GM18508 (cell line): ENCODE measurements at regions not wholly inside any gene's neighbourhood (a gene's known extent, or its start where the extent isn't known, plus 50 kb on each side); places are given as distances from the start of the nearest gene placed in this dataset.
"Not testable (repeated sequence)": the region's sequence is repeated elsewhere in the genome, so short reads cannot be mapped to it uniquely, and the experiment has no call there.

Experiments used
- ATAC-seq: cut with Tn5 transposase; IDR thresholded peaks from one replicate; pipeline ENCODE4 v1.9.1; 2021; ENCODE audit warnings: moderate number of reproducible peaks; ENCODE audit not compliant: insufficient read depth, unreplicated experiment

DNA sequence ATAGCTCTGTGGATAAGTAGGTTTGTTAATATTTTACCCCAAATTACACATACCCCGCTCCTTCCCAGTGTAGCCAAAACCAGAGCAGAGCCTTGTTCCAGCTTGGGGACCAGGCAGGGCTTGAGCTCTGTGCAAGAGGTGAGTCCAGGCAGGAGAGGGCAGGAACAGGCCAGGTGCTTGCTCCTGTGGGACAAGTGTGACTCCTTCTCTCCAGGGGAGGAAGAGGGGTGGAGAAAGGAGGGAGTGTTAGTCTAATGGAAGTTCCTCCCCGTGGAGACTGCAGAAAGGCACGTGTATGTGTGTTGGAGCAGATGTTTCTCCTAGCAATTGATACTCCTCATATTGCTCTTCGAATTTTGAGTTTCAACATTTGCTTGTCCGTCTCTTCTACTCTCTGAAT is 201.0 kb downstream of the FGF9 start:
- no peak for ATAC-seq

DNA sequence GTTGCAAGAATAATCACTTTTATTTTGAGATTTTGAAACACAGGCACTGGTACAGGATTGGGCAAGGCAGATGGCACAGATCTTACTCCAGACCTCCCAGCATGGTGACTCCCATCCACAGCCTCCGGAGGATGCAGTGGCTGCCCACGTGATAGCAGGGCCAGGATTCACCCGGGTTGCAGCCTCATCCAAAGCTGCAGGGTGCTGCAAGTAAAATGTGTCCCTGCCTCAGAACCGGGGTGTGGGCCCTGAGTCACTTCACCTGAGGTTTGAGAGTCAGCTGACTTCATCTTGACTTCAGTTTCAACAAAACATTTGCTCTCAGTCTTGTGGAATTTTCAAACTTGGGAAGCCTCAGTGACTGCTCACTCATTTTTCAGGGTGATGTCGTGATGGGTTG is 201.9 kb downstream of the FGF9 start:
- ATAC-seq = no peak

DNA sequence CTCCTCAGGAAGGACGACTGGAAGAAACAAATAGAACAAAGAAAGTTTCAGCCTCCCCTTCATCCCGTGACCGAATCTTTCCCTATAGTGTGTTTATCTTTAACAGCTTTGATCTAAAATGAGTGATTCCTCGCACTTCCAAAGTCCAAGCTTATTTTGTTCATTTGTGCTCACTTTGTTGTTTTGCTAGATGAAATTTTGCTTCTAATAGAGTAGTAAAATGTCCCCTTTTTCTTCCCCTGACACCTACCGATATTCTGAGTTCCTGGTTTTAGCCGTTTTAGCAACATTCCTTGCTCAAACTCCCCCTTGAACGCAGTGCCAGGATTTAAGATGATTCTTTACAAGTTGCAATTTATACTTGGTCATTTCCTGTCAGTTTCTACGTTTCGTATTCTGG is 204.2 kb downstream of the FGF9 start:
- ATAC-seq = no peak

DNA sequence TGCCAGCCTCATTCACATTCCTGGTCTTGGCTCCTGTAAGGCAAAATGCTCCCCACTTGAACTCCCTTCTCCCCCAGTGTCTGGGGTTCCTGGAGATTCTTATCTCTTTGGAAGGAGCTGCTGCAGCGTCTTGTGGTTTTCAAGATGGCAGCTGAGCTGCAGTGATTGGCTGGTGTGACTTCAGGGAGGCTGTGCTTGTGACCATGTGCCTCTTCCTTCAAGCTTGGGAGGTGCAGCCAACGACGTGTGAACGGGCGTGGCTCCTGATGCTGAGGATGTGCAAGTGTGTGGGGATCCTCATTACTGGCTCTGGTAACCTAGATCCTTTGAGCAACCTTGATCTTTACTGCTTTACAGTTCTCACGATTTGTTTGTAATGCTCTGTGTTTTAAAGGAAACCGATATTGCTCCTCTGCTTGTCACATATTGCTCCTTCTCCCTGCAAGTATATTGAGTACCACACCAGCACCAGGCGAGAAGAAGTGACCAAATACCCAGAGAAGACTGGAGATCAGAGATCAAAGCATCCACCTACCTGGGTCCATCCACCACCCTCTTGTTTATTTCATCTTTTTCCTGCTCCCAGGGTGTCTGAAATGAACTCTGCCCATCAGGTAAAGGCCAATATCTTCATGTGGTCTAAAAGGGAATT is 208.5 kb downstream of the FGF9 start:
- no peak for ATAC-seq

DNA sequence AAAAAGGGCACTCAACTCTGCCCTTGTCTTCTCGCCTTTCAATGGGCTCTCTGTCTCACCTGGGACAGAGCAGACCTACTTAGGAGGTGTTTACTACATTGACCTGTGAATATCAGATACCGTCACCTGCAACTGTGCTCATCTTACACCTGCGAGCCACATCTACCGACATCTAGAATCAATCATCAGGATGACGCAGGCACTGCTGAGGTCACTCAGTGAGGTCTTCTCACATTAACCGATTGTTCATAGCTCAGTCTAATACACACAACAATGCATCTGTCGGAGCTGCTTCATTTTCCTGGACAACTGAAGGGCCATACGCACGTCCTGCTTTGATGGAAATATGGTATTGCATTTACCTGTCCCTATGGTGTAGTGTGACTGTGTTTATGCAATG is 211.9 kb downstream of the FGF9 start:
- ATAC-seq = no peak

DNA sequence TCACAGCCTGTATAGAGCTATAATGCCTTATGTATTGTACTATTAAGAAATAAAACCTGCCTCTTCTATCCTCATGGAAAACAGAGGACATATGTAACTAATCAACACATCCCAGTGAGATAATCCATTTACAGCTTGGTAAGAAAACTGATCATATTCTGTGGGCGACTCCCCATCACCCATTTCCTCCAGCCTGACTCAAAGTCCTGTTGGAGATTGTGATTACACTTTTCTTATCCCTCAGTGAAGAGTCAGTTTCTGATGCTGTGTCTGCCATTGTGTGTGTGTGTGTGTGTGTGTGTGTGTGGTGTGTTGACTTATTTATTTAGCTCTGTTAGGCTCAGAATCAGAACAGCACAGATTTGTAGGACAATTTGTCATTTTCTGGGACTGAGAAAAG is 212.8 kb downstream of the FGF9 start:
- no peak for ATAC-seq

DNA sequence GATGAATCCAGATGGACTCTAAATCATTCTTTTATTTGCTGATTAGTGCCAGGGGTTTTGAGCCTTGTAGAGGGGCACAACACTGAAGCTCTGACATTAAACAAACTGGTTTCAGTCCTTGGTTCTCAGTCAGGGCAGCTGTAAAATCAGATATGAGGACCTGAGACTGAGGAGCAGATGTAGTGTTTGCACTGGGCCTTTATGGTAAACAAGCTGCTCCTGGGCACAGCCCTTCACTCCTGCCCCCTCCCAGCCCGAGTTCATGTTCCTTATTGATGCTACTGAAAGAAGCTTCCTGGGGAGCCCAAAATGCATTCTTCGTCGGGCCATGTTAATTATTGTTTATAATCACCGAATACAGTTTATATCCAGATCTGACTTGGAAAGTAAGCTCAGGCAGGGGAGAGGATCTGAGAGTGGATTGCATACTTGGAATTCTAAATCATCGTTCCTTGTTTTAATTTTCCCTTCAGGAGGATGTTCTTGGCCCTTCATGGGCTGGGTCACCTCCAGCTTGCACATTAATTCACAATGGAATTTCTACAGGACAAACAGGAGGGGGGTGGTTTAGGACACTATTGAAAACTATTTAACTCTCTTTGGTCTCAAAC is 213.5 kb downstream of the FGF9 start:
- ATAC-seq = no peak

DNA sequence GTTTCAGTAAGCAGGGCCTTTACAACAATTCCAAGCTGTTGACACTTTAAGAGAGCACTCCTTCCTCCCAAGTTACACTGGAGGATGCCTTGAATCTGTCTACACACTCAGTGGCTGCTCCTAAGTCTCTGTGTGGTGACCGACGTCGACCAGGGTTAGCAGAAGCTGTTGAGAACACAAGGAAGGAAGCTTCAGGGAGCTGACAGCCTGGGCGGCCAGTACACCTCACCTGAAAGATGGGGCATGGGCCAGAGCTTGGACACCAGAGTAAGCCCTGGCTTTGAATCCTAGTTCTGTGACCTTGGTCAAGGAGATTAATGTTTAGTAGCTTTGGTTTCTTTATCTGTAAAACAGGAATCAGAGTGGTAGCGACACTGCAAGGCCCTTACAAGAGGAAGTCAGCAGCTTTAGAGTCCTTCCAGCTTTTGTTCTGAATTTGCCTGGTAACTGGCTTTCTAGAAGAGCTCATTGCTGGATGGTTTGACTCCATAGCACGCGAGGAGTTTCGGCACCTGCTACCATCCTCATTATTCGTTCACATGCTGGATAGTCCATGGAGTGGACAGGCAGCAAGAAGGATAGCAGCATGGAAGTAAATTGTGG is 214.2 kb downstream of the FGF9 start:
- ATAC-seq = no peak

DNA sequence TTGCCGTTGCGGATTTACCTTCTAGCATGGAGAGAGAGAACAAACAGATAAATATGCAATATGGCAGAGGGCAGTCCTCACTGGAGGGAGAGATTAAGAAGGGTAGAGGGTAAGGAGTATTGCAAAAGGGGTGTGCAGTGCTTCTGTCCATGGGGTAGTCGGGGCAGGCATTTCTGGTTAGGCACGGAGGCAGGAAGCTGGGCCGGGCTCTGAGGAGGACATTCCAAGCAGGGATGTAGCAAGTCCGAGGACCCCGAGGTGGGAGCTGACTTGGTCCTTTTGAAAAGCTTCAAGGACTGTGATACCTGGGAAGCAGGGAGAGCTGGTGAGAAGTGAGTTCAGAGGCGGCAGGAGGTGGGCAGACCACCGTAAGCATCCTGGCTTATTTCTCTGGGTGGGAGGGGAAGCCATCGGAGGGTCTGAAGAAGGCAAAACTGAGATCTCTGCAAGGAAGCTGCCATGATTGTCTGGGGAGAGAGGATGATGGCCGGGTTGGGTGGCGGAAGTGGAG is 214.9 kb downstream of the FGF9 start:
- ATAC-seq = no peak

DNA sequence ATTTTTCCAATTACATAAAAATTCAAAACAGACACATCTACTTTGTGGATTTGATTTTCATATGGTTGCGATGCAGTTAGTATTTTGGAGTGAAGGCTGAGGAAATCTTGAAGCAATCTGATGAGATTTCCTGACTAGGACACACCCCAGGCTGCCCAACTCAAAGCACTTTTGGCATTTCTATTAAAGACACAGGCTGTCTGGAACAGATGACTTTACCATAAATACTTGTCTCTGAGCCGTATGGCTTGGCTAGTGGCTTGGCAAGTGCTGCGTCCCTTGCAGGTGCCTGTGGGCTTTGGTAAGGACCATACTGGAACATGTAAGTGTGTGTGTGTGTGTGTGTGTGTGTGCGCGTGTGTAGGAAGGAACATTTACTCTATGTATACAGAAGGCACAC is 218.8 kb downstream of the FGF9 start:
- ATAC-seq = no peak

DNA sequence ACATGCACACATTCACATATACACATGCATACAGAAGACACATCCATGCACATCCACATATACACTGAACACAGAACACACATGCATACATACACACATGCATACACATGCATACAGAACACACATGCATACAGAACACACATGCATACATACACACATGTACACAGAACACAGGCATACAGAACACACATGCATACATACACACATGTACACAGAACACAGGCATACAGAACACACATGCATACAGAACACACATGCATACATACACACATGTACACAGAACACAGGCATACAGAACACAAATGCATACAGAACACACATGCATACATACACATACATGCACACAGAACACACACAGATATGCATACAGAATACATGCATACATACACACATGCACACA is 219.3 kb downstream of the FGF9 start:
- ATAC-seq = not testable (repeated sequence)

DNA sequence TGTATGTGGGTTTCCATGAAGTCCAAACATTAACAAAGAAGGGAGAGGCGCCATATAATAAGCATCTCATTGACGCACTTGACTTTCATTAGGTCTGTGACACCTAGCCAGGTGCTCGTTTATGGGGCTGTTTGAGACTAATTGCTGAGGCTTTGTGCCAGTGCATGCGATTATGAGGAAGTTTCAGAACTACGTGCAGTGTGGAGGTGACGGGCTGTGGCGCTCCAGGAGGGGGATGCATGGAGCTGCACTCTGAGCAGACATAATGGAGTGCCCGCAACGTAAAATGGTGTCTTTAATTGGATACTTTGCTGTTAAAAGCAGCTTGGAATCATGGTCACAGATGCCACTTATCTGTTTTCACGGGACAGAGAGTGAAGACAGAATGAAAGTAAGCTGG is 223.2 kb downstream of the FGF9 start:
- no peak for ATAC-seq

DNA sequence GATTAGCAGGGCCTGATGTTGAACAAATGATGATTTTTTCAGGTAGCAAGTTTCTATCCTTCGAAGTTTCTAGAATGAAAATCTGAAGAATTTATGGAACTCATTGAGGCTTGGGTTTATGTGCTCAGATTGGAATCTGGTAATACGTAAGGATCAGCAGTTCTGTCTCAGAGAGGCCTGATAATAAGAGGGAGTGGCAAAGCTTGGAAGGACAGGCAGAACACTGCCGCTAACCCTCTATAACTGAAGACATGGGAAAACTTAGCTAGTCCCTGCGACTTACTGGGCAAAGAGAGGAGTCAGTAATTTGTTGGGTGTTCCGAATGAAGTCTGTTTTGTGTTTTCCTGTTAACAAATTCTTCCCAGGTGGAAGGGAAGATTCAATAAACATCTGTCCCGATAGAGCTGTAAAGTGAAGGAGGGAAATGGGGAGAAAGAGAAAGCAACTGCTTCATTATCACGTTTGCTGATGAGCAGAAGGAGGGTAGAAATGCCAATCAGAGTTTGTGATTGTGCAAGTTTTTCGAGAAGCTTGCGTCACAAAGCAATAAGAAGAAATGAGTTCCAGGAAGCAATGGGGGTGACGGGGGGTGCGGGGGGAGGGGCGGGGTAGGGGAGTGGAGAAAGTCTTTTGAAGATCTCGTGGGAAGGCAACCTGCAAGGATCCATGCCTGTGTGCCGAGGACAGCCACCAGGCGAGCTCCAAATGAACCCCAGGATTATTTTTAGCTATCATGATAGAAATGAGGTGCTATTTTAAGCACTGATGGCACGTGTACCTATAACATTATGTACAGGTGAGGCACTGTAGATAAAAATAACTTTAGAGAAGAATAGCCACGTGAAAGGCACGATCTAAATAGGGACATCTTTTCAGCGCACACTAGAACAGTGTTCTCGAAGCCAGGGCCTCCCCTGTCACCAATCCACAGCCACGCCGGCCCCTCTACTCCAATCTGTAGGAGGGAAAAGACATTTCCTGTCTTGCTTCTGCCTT is 224.1 kb downstream of the FGF9 start:
- ATAC-seq = no peak

DNA sequence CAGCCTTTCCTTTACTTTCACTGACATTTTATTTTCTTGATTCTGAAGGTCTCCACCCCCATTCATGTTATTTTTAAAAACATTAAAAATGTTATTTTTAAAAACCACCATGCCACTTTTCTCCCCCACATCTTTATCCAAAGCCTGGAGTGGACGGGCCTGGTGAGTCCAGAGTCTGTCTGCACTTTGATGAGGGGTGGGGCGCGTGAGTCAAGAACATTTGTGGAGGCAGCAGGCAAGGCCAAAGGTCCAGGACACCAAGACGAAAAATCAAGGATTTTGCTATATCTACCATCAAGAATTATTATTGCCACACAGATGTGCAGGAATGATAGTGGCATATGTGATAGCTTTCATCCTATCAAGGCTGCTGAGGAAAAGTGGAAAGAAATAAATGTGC is 224.9 kb downstream of the FGF9 start:
- ATAC-seq = no peak

DNA sequence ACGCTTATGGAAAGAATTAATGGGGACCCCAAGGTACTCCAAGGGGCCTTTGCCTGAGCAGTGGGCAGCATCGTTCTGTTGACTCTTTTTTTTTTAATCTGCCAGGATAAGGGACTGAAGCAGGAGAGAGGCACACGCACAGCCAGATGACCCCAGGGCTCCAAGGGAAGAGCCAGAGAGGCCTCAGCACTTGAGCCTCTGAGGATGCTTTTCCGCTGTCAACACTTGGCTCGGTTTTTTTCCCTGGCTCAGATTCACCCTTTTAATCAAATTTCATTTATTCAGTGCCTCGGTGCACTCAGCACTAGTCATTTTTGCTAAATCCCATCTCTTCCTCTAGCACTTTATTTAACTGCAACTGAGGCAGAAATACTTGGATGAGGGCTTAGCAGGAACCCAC is 226.3 kb downstream of the FGF9 start:
- no peak for ATAC-seq

DNA sequence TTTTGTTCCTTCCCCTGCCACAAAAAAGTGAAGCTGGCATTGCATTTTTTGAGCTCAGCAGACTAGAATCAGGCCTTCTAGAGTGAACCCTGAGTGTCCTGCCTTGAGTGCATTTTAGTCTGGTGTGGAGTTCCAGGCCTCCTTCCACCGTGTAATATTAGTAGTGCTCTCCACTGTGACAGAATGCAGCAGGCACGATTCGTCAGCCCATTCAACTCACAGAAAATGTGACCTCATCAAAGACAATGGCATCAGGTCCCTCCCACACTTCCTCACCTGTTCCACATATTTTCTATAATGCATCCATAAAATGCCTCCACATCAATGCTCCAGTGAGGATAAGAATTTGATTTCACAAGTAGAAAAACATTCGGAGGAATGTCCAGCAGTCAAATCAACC is 227.6 kb downstream of the FGF9 start:
- ATAC-seq = no peak

DNA sequence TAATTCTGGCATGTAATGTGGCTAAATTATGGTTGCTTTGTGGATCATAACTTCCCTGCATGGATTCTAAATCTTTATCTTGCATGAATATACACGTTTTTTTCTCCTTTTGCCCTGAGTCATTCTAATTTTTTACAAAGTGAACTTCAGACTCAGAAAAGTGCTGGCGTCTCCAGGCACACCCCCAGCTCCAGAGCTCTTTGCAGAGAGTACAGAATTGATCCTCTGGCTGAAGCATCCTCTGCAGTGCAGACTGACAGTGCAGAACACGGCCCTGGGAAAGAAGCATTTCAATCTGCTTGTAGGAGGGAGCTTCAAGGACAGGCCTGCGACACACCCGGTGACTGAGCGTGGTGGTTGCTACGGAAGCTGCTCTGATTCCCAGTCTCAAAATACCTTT is 228.1 kb downstream of the FGF9 start:
- ATAC-seq = no peak

DNA sequence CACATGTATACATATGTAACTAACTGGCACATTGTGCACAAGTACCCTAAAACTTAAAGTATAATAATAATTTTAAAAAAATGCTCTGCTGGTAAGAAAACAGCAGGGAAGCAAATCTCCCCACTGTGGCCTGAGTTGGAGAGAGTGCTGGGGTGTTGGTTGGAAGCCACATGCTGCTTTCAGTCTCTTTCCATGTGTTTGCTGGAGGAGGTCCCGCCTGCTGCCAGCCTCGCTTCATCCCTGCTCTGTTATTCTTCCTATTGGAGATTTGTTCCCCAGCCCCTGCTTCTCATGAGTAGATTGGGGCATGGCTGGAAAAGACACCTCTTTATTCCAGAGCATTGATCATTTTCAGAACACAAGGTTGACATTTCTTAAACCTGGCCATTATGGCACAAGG is 230.5 kb downstream of the FGF9 start:
- no peak for ATAC-seq

DNA sequence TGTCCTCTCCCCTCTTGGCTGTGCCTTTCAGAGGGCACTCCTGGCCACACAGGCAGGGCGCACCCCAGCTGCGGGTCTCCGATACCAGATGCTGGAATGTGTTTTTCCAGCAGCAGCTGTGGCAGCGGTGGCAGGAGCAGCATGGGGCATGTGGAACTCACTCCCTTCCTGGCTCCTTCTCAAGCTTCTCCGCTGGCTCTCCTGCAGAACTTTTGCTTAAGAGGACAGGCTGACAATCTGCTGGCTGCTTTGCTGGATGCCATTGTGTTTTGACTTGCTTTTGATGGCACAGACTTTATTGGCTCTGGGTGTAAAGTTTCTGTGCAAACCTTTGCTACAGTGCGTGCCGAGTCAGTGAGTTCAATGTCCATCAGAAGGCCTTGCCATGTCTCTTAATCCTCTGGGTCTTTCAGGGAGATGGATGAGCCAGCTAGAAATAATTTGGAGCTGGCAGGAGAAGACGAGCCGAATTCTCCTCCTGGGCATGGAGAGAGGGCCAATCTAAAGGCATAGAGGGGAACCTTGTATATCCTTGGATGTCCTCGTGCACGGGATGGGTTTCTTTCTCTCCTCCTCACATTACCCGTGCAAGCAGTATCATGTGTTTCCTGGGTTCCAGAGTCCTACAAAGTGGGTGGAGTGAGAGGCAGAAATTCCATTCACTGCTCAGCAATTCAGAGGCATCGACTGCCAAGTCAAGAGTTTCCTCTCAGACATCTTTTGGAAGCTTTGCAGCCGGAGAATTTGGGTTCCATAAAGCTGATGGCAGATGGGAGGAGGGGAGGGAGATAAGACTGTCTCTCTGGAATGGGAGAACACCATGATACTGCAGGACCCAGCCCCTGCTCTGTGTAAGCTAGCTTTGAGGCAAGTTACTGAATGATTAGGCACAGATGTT is 231.2 kb downstream of the FGF9 start:
- no peak for ATAC-seq

DNA sequence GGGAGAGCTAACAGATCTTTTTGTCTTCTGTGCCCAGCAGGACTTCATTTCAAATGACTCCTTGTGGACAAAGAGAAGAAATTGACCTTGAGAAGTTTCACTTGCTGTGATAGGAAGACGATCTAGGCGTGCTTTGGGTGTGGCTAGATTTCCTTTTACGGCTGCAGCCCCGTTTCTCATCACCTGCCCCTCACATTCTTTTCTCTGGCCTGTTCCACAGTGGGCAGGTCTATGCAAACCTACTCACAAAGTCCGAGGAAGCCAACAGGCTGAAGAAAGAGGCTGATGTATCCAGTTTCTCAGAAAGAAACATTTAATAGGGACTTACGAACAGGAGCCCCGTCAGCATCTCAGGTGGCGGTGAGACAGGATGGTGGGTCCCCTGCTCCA is 231.8 kb downstream of the FGF9 start:
- no peak for ATAC-seq
